Putamen (tissue), 1 donor: ENCODE measurements at regions not wholly inside any gene's neighbourhood (a gene's known extent, or its start where the extent isn't known, plus 50 kb on each side); places are given as distances from the start of the nearest gene placed in this dataset.

Experiments
- DNase-seq: peaks from one replicate; pipeline ENCODE4 v3.0.0-alpha.2; 2016; ENCODE audit warnings: low spot score

- DNase-seq = no peak
Observed at GRCh38 chr5:5683174-5683573, 260.7 kb downstream of the ICE1 start.

DNA sequence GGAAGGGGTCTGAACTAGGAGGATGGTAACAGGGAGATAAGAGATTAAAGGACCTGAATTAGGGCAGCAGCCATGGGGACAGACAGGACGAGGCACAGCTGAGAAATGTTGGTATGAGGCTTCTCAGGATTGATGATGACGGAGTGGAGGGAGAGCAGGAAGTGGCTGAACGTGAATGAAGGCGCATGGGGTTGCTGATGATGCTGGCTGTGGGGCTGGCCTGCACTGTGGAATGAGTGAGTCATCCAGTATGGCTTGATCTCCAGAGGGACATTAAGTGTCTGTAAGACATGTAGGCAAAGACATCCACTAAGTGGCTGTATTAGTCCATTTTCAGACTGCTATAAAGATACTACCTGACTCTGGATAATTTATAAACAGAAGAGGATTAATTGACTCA lies 256.4 kb downstream of the ICE1 start:
- DNase-seq = no peak

GRCh38 chr5:5677738-5678137 lies 255.3 kb downstream of the ICE1 start:
- DNase-seq = no peak

DNA sequence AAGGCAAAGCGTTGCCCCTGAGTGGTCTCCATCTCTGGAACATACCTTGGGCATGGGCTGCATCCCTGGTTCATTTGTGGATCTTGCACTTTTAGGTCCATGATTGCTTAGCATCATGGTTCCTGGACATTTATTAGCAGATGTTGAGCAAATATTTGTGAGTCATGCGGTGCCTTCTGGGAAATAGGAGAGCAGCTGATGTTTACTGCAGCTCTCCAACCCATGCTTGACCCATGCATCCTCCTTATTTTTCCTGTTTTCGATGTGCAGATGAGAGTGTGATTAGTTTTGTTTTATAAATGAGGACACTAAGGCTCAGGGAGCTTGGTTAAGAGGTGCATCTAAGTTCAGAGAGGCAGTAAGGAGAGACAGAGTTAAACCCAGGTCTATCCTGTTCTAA lies 253.7 kb downstream of the ICE1 start:
- no peak for DNase-seq

- DNase-seq = no peak
Observed at GRCh38 chr5:5675511-5675910, 253.0 kb downstream of the ICE1 start.

- DNase-seq = no peak
Observed at GRCh38 chr5:5671823-5672222, 249.3 kb downstream of the ICE1 start.

- DNase-seq = no peak
Observed at GRCh38 chr5:5667136-5667554, 244.7 kb downstream of the ICE1 start.

DNA sequence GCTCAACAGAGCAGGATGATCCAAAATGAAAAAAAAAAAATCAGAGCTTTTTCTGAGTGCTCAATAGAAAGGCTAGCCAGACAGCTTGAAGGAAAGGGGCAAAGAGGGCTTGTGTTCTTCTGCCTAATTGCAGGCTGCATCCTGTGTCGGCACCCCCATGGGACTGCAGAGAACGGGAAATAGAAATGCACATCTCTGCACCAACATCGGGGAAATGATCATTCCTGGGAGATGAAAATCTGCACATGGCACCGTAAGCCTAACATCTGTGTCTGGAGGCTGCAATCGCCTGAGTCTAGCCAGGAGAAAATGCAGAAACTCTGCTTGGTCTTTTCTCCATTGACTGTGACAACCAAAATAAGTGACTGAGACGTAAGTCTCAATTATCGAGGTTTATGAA lies 243.9 kb downstream of the ICE1 start:
- no peak for DNase-seq

GRCh38 chr5:5666076-5666365 lies 243.5 kb downstream of the ICE1 start:
- no peak for DNase-seq

- no peak for DNase-seq
Observed at GRCh38 chr5:5665225-5666075, 243.0 kb downstream of the ICE1 start.

GRCh38 chr5:5658889-5659465 lies 236.5 kb downstream of the ICE1 start:
- DNase-seq = no peak

DNA sequence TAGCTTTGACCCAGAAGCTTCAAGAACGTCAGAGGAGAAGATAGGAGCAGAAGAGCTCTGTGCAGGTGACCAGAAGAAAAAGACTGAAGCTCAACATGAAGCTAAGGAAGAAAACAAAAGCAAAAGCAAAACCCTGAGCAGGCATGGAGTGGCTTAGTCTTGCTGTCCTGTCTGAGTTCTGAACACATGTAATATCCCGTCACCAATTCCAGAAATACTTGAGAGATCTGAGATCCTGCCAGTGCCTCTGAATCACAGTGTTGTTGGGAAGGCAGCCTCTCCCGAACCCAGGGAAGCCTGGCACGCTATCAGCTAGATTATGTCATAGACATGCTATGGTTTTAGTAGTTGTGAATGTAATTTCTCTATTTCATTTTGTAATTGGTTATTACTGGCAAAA lies 235.7 kb downstream of the ICE1 start:
- no peak for DNase-seq

DNA sequence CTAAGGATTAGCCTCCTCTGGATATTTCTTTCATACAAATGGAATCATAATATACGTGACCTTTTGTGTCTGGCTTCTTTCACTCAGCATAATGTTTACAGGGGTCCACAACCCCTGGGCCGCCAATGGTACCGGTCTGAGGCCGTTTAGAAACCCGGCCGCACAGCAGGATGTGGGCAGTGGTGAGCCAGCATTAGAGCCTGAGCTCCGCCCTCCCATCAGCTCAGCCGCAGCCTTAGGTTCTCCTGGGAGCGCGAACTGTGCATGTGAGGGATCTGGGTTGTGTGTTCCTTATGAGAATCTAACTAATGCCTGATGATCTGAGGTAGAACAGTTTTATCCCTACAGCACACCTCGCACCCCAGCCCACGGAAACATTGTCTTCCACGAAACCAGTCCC lies 229.7 kb downstream of the ICE1 start:
- DNase-seq = no peak

GRCh38 chr5:5650949-5651348 lies 228.5 kb downstream of the ICE1 start:
- no peak for DNase-seq

DNA sequence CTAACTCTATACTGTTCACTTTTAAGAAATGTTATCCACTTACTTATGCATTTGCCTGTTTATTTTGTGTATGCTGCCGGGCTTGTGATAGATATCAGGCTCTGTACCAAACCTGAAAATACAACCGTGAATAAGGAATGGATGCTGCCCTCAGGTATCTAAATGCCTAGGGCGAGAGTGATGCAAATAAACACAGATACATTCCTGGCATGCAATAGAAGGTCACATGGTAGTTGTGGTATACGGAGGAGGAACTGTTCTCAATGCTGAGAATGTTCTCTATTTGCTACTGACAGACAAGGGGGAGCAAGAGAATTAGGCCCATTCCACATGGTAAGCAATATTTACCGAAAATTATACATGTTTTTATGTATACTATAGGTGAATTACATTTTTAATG lies 227.8 kb downstream of the ICE1 start:
- DNase-seq = no peak

DNA sequence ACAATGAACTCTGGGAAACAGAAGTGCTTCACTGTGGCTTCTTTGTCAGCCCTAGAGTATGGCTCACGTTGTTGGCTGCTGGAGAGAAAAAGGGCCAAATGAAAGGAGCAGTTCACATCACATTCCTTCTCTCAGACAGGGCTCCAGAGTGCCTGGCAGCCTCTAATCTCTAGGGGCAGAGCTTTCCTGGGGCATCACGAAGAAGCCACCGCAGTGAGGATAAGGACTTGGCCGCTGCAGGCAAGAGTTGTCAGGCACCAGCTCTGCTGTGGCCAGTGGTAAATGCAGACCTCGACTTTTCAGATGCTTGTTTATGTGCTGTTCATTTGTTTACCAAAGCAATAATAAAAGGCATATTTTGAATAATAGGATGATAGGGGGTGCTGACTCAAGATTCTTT lies 227.2 kb downstream of the ICE1 start:
- DNase-seq = no peak

GRCh38 chr5:5648694-5649093 lies 226.2 kb downstream of the ICE1 start:
- DNase-seq = no peak

DNA sequence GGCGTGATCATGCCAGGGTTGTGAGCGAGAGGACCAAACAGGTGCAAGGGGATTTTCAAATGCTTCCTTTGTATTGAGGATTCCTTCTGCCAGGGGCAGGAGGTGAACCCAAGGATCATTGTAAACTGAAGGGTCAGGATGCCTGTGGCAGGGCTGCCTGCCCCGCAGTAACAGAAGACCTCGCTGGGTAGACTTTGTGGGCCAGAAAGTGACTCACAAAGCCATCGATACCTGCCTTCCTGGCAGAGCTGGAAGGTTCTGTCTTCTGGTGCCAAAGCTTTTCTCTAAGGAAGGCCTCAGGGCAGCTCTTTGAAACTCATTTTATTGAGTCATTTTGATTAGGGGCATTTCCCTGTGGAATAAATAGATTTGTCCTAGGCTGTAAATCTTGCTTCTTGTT lies 223.4 kb downstream of the ICE1 start:
- no peak for DNase-seq

- no peak for DNase-seq
Observed at GRCh38 chr5:5645198-5645597, 222.7 kb downstream of the ICE1 start.

GRCh38 chr5:5644249-5644648 lies 221.8 kb downstream of the ICE1 start:
- DNase-seq = no peak

DNA sequence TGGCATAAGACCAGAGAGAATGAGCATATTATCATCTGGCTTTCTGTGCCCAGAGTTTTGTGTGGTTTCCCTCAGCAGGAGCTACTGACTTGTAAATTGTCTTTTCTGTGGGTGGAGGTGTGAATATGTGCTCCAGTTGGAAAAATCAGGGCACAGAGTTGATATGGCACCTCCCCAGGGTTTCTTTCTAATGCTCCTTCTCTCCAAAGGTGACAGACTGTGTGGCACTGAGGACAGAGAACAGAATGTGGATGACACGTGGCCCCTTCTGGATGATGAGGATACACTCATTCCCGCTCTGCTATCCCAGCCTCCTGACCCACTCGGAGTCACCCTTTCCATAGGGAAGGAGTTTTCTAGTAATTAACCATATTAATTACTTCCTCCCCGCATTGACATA lies 221.0 kb downstream of the ICE1 start:
- DNase-seq = no peak

DNA sequence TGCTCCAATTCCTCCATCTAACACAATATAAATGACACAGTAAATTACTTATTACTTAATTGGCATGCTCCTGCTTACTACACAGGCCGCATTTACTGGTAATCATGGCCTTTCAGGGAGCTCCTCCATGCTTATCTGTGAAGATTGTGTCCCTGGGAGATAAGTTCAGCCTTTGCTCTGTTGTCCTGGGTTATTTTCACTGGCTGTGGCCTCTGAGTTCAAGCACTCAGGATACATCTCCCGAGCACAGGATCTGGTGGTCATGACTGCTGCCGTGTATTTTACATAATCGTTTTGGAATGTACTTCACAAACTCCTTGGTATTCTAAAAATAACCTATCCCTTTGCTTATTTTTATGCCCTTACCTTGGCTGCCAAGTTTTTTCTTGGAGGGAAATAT lies 215.7 kb downstream of the ICE1 start:
- DNase-seq = no peak

DNA sequence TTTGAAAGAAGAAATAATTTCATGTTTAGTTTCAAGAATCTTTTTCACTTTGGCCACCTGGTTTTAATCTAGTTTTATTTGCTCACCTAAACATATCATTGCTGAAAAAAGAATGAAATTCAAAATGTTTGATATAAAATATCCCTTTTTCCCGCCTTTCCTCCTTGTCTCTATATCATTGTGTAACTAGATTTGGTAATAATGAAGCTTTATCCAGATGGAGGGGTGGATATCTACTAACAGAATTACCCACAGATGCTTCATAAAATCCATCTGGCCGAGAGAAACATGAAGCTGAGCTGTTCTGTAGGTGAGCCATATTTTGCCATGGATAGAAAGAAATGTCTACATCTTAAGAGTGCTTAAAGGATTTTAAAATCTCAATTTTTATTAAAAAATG lies 214.7 kb downstream of the ICE1 start:
- no peak for DNase-seq

- no peak for DNase-seq
Observed at GRCh38 chr5:5634817-5635216, 212.3 kb downstream of the ICE1 start.
